C4-2B (cell line): ENCODE measurements at regions not wholly inside any gene's neighbourhood (a gene's known extent, or its start where the extent isn't known, plus 50 kb on each side); places are given as distances from the start of the nearest gene placed in this dataset.

Experiments used
- ZFX ChIP-seq: fragments of 450-650 bp; IDR thresholded peaks from 2 replicates; pipeline ENCODE4 v1.6.1; 2017
- TF ChIP-seq, protein P1 (sequence below): fragments of 450-650 bp; conservative IDR thresholded peaks from 2 replicates; pipeline ENCODE4 v1.5.1; 2017; ENCODE audit warnings: mild to moderate bottlenecking

DNA sequence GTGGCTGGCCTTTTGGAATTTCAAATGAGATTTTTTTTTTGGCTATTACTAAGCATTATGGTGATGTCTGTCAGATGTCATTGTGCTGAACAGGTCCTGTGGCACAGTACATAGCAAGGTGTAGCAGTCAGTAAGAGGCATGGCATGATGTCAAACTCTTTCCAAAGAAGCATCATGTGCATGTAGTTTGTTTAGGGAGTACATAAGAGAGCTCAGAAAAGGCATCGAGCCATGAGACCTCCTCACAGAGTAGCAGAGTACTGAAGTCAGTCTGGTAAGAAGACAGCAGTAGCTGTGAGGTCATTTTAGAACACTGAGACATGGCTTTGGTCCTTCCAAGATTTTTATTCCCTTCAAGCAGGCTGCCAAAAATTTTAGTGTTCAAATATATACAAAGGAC lies 134.9 kb upstream of the SPRED1 start:
- TF ChIP-seq, protein P1, sequence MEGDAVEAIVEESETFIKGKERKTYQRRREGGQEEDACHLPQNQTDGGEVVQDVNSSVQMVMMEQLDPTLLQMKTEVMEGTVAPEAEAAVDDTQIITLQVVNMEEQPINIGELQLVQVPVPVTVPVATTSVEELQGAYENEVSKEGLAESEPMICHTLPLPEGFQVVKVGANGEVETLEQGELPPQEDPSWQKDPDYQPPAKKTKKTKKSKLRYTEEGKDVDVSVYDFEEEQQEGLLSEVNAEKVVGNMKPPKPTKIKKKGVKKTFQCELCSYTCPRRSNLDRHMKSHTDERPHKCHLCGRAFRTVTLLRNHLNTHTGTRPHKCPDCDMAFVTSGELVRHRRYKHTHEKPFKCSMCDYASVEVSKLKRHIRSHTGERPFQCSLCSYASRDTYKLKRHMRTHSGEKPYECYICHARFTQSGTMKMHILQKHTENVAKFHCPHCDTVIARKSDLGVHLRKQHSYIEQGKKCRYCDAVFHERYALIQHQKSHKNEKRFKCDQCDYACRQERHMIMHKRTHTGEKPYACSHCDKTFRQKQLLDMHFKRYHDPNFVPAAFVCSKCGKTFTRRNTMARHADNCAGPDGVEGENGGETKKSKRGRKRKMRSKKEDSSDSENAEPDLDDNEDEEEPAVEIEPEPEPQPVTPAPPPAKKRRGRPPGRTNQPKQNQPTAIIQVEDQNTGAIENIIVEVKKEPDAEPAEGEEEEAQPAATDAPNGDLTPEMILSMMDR: no peak
- TF ChIP-seq ZFX: no peak
